Panc1 (cell line): ENCODE measurements at regions not wholly inside any gene's neighbourhood (a gene's known extent, or its start where the extent isn't known, plus 50 kb on each side); places are given as distances from the start of the nearest gene placed in this dataset.

Experiments
- POLR2AphosphoS5 ChIP-seq: IDR thresholded peaks from 2 replicates; pipeline ENCODE4 v1.6.1; 2012; ENCODE audit warnings: mild to moderate bottlenecking, low read depth, low read length, moderate library complexity
- SIN3A ChIP-seq: IDR thresholded peaks from 2 replicates; pipeline ENCODE4 v1.6.1; 2012; ENCODE audit warnings: low read depth, mild to moderate bottlenecking, low read length, moderate library complexity, borderline replicate concordance; ENCODE audit not compliant: insufficient read depth
- TCF7L2 ChIP-seq: IDR thresholded peaks from 2 replicates; pipeline ENCODE4 v1.6.1; 2011; ENCODE audit warnings: mild to moderate bottlenecking, low read depth, low read length, inconsistent platforms
- TF ChIP-seq, protein P1 (sequence below): fragments of 450-650 bp; IDR thresholded peaks from 2 replicates; pipeline ENCODE4 v1.5.1; 2017; ENCODE audit warnings: mild to moderate bottlenecking

DNA sequence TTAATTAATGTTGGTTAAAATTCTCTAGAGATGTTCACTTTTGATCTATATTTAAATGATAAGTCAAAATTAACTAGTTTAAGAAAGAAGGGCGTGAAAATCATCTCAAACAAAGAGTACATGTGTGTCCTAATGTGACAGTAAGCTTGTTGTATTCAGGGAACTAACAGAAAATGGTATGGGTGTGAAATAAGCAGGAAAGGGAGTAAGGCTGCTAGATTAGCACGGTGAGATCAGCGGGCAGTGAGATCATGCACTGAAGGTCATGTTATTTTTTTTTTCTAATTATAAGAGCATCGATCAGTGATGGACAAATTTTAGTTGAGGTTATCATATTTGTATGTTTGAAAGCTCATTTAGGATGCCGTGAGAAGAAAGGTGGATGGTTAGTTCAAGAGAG, 430.8 kb downstream of the DIPK2A start:
- TF ChIP-seq, protein P1, sequence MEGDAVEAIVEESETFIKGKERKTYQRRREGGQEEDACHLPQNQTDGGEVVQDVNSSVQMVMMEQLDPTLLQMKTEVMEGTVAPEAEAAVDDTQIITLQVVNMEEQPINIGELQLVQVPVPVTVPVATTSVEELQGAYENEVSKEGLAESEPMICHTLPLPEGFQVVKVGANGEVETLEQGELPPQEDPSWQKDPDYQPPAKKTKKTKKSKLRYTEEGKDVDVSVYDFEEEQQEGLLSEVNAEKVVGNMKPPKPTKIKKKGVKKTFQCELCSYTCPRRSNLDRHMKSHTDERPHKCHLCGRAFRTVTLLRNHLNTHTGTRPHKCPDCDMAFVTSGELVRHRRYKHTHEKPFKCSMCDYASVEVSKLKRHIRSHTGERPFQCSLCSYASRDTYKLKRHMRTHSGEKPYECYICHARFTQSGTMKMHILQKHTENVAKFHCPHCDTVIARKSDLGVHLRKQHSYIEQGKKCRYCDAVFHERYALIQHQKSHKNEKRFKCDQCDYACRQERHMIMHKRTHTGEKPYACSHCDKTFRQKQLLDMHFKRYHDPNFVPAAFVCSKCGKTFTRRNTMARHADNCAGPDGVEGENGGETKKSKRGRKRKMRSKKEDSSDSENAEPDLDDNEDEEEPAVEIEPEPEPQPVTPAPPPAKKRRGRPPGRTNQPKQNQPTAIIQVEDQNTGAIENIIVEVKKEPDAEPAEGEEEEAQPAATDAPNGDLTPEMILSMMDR = no peak
- TF ChIP-seq POLR2AphosphoS5 (no peak), TCF7L2 (no peak), SIN3A (no peak)
